Keratinocyte (primary cell): ENCODE measurements at regions not wholly inside any gene's neighbourhood (a gene's known extent, or its start where the extent isn't known, plus 50 kb on each side); places are given as distances from the start of the nearest gene placed in this dataset.

Source experiments
- EZH2 ChIP-seq: IDR thresholded peaks from one replicate; pipeline ENCODE4 v1.6.1; 2012; ENCODE audit warnings: inconsistent platforms, mild to moderate bottlenecking, low read length, moderate library complexity
- TF ChIP-seq, protein P1 (sequence below), 3 experiments: IDR thresholded peaks in 1 of 3; conservative IDR thresholded peaks in 1 of 3; optimal IDR thresholded peaks in 1 of 3; 2 replicates in 2 of 3; 3 replicates in 1 of 3; pipeline versions ENCODE3 to v1.5.1; 2011; ENCODE audit warnings: low read length in 3 of 3, mild to moderate bottlenecking in 3 of 3, moderate library complexity in 2 of 3, control low read depth in 1 of 3, inconsistent platforms in 1 of 3; ENCODE audit not compliant: insufficient read depth in 2 of 3; ENCODE audit errors: extremely low read depth in 1 of 3

DNA sequence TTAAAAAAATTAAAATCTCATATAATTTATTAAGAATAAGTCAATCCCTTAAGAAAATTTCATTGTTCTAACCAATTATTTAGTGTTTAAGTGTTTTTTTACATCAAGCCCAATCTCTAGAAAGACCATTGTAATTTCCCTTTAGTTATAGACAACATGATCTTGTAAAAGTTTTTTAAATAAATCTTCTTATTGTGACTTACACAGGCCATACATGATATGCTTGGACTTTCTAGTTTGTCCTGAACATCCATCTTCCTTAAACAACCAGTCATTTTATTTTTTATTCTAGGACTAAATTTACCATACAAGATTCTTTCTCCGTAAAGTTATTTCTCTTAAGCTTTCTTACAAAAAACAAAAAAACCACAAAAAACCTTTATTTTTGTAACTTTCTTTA, 126.5 kb upstream of the MAST4 start:
- TF ChIP-seq, protein P1, sequence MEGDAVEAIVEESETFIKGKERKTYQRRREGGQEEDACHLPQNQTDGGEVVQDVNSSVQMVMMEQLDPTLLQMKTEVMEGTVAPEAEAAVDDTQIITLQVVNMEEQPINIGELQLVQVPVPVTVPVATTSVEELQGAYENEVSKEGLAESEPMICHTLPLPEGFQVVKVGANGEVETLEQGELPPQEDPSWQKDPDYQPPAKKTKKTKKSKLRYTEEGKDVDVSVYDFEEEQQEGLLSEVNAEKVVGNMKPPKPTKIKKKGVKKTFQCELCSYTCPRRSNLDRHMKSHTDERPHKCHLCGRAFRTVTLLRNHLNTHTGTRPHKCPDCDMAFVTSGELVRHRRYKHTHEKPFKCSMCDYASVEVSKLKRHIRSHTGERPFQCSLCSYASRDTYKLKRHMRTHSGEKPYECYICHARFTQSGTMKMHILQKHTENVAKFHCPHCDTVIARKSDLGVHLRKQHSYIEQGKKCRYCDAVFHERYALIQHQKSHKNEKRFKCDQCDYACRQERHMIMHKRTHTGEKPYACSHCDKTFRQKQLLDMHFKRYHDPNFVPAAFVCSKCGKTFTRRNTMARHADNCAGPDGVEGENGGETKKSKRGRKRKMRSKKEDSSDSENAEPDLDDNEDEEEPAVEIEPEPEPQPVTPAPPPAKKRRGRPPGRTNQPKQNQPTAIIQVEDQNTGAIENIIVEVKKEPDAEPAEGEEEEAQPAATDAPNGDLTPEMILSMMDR (optimal IDR thresholded peaks at IDR 0.05 in 1 of 3, IDR thresholded peaks at IDR 0.05 in 1 of 3, conservative IDR thresholded peaks at IDR 0.05 in 1 of 3; ENCODE audit: extremely low read depth in 1 of 3, insufficient read depth in 2 of 3, low read length in 3 of 3) = no peak
- no peak for TF ChIP-seq EZH2
